ENCODE measurements at regions not wholly inside any gene's neighbourhood (a gene's known extent, or its start where the extent isn't known, plus 50 kb on each side); places are given as distances from the start of the nearest gene placed in this dataset.

DNA sequence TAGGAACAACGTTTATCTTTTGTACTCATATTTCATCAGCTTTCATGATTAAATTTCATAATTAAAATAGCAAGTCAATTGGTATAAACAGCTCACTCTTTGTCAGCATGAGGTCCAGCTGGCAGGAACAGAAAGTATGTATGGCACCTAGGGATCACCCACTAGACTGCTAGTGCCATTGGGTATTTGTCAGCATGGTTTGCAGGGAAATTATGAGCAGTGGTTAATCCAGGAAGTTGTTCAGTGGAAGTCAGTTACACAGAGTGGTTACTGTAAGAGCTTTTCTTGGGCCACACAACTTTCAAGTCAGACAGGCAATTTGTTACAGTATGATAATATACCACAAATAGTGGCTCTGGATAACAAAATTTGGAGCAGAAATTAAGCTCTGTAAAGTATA, 340.3 kb upstream of the RGS6 start:
- Histone ChIP-seq H3K27ac (no peak overlapping the region), H3K4me3 (no peak overlapping the region), H3K9me3 (no peaks in the 10 kb centered on the region), H3K27me3 (no peaks in the 10 kb centered on the region), H3K4me1 (peaks cover 0 to 4% of the 10 kb centered on the region in 2 donors), H3K36me3 (no peaks in the 10 kb centered on the region)
- ATAC-seq (no peak), DNase-seq (no peak)
- no peak for TF ChIP-seq POLR2A (IDR thresholded peaks at IDR 0.05)
- TF ChIP-seq, protein P1, sequence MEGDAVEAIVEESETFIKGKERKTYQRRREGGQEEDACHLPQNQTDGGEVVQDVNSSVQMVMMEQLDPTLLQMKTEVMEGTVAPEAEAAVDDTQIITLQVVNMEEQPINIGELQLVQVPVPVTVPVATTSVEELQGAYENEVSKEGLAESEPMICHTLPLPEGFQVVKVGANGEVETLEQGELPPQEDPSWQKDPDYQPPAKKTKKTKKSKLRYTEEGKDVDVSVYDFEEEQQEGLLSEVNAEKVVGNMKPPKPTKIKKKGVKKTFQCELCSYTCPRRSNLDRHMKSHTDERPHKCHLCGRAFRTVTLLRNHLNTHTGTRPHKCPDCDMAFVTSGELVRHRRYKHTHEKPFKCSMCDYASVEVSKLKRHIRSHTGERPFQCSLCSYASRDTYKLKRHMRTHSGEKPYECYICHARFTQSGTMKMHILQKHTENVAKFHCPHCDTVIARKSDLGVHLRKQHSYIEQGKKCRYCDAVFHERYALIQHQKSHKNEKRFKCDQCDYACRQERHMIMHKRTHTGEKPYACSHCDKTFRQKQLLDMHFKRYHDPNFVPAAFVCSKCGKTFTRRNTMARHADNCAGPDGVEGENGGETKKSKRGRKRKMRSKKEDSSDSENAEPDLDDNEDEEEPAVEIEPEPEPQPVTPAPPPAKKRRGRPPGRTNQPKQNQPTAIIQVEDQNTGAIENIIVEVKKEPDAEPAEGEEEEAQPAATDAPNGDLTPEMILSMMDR (IDR thresholded peaks at IDR 0.05 in 4 of 5, conservative IDR thresholded peaks at IDR 0.05 in 1 of 5), result no peak
- in situ Hi-C loops (cut with MboI; ENCODE audit: low sequenced_read_pairs in 4 of 4) (no loop called here), intact Hi-C loops (cut with DNase I; ENCODE audit: low total_unique reads) (no loop called here)

DNA sequence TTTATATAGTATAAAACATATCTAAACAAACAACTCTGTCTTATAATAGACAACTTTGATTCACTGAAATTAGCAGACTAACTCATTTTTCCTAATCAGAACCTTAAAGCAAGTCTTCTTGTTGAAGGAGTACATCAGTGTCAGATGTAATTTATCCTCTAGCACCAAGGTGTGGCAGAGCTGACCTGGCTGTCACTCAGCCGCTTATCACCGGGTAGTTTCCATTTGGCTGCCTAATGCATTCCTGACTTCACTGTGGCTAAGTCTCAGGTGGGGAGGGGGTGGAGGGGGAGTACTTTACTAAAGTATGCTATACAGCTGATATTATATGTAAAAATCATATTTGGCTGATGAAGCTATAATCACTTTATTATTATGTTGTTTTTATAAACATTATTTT, 339.9 kb upstream of the RGS6 start:
- in situ Hi-C loops (cut with MboI; ENCODE audit: low sequenced_read_pairs in 4 of 4), result no loop called here
- TF ChIP-seq, protein P1 (IDR thresholded peaks at IDR 0.05 in 4 of 5, conservative IDR thresholded peaks at IDR 0.05 in 1 of 5), result no peak
- TF ChIP-seq POLR2A (IDR thresholded peaks at IDR 0.05), result no peak

DNA sequence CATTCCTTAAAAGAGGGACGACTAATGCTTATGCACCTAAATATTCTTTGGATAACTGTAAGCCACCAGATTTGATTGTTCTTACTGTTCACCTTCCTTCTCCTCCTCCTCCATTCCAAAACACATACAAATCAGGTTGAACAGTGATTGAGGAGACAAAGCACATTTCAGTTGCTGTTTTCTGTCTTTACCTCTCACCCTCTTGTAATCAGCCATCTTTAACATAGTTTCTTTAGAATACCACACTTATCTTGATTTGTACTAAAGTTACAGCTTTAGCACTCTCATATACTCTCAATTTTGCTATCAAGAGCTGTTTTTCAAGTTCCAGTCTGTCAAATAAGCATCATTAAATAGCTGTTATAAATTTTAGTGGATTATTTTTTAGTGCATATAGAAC, 338.3 kb upstream of the RGS6 start:
- no peaks in the 10 kb centered on the region for H3K27me3 ChIP-seq
- intact Hi-C loops (cut with DNase I; ENCODE audit: low total_unique reads) (no loop called here), in situ Hi-C loops (cut with MboI; ENCODE audit: low sequenced_read_pairs in 4 of 4) (no loop called here)
- ATAC-seq, result no peak
- peaks cover 0 to 4% of the 10 kb centered on the region in 2 donors for H3K4me1 ChIP-seq
- TF ChIP-seq, protein P1 (IDR thresholded peaks at IDR 0.05 in 4 of 5, conservative IDR thresholded peaks at IDR 0.05 in 1 of 5), result no peak
- no peak for TF ChIP-seq POLR2A (IDR thresholded peaks at IDR 0.05)
- DNase-seq, result no peak
- H3K9me3 ChIP-seq, result no peaks in the 10 kb centered on the region
- no peak overlapping the region for H3K27ac ChIP-seq
- H3K4me3 ChIP-seq, result no peak overlapping the region
- H3K36me3 ChIP-seq, result no peaks in the 10 kb centered on the region

More for the DNA sequence above, 339.9 kb upstream of the RGS6 start:
- H3K27me3 ChIP-seq, result no peaks in the 10 kb centered on the region
- no peak overlapping the region for H3K4me3 ChIP-seq
- no peak for ATAC-seq
- H3K9me3 ChIP-seq, result no peaks in the 10 kb centered on the region
- no peak for DNase-seq
- intact Hi-C loops (cut with DNase I; ENCODE audit: low total_unique reads), result no loop called here
- no peaks in the 10 kb centered on the region for H3K36me3 ChIP-seq
- H3K27ac ChIP-seq, result no peak overlapping the region
- H3K4me1 ChIP-seq, result peaks cover 0 to 4% of the 10 kb centered on the region in 2 donors

DNA sequence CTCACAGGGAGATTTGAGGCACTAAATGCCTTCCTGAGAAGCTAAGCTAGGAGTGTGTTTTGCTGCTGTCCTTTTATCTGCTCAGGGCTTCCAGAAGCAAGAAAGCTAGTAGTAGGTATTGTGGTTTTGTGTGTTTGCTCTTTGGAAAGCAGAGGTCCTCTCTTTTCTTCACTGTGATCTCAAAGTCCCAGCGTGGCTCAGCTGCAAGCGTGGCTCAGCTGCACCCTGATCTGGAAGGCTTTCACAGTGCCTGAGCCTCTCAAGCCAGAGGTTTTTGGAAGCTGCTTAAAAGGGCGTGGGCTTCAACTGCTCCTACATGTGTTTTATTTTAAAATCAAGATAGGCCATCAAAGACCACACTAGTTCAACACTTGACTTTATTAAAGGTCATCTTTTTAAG, 337.4 kb upstream of the RGS6 start:
- Histone ChIP-seq H3K36me3 (no peaks in the 10 kb centered on the region), H3K27ac (no peak overlapping the region), H3K27me3 (no peaks in the 10 kb centered on the region), H3K4me3 (no peak overlapping the region), H3K4me1 (peaks cover 0 to 4% of the 10 kb centered on the region in 2 donors), H3K9me3 (no peaks in the 10 kb centered on the region)
- no peak for ATAC-seq
- in situ Hi-C loops (cut with MboI; ENCODE audit: low sequenced_read_pairs in 4 of 4), result no loop called here
- DNase-seq, result no peak
- TF ChIP-seq, protein P1 (IDR thresholded peaks at IDR 0.05 in 4 of 5, conservative IDR thresholded peaks at IDR 0.05 in 1 of 5), result no peak
- no peak for TF ChIP-seq POLR2A (IDR thresholded peaks at IDR 0.05)
- intact Hi-C loops (cut with DNase I; ENCODE audit: low total_unique reads), result no loop called here

DNA sequence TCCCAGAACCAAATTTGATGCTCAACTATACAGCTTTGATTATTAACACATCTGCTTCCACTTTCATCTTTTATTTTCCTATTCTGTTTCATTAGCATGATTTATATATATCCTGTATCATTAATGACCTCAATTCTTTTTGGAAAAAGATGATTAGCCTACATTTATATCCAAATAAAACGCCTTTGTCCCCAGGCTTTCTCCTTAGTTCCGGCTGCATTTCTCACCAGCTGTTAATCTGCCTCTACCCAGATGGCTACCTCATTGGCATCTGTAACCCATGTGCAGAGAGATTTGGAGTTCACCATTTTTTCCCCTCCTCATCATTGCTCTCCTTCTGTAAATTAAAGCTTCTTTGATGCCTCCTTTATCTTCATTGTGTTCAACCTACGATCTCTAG, 336.8 kb upstream of the RGS6 start:
- intact Hi-C loops (cut with DNase I; ENCODE audit: low total_unique reads) (no loop called here), in situ Hi-C loops (cut with MboI; ENCODE audit: low sequenced_read_pairs in 4 of 4) (no loop called here)
- no peak overlapping the region for H3K4me3 ChIP-seq
- ATAC-seq (no peak), DNase-seq (no peak)
- no peaks in the 10 kb centered on the region for H3K36me3 ChIP-seq
- peaks cover 0 to 4% of the 10 kb centered on the region in 2 donors for H3K4me1 ChIP-seq
- no peaks in the 10 kb centered on the region for H3K27me3 ChIP-seq
- TF ChIP-seq POLR2A (IDR thresholded peaks at IDR 0.05), result no peak
- TF ChIP-seq, protein P1 (IDR thresholded peaks at IDR 0.05 in 4 of 5, conservative IDR thresholded peaks at IDR 0.05 in 1 of 5), result no peak
- no peak overlapping the region for H3K27ac ChIP-seq
- peaks cover 0 to 4% (median 0%) of the 10 kb centered on the region in 3 donors for H3K9me3 ChIP-seq

All from gastrocnemius medialis (tissue), 4 donors.